ENCODE measurements at regions not wholly inside any gene's neighbourhood (a gene's known extent, or its start where the extent isn't known, plus 50 kb on each side); places are given as distances from the start of the nearest gene placed in this dataset.

DNA sequence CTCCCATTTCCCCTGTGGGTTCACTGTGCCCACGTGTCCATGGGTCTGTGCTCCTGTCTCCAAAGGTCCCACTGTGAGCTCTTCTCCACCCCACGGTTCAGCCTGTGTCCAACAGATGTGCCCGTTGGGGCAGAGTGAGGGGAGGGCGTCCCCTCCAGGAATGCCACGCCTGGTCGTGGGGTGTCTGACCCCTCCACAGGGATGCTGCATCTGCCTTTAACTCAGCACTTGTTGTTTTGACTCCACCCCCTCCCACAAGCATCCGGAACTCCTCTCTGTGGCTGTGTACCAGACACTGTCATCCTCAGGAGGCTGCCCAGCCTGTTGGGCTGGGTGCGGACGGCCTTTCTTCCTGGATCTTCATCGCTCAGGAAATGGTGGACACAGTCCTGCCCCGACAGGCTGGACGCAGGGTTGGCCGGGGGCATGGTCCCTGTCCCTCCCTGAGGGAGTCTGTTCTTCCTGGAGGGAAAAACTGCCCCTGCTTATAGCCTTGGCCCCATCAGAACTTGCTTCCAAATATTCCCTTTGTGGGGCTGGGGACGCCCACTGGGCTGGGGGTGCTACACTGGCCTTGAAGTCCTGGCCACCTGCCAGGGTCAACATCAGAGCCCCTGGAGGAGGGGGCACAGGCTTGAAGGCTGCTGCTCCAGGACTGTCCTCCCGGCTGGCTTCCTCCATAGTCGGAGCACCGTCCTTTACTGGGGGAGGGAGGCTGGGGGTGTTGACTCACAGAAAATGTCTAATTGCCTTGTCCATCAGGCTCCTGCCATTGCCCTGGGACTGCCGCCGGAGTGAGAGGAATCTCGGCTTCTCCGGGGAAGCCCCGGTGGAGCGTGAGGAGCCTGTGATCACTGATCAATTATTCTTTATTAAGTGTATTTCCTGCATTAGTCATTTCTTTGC, 182.0 kb upstream of the C1orf174 start:
- TF ChIP-seq, protein P1, sequence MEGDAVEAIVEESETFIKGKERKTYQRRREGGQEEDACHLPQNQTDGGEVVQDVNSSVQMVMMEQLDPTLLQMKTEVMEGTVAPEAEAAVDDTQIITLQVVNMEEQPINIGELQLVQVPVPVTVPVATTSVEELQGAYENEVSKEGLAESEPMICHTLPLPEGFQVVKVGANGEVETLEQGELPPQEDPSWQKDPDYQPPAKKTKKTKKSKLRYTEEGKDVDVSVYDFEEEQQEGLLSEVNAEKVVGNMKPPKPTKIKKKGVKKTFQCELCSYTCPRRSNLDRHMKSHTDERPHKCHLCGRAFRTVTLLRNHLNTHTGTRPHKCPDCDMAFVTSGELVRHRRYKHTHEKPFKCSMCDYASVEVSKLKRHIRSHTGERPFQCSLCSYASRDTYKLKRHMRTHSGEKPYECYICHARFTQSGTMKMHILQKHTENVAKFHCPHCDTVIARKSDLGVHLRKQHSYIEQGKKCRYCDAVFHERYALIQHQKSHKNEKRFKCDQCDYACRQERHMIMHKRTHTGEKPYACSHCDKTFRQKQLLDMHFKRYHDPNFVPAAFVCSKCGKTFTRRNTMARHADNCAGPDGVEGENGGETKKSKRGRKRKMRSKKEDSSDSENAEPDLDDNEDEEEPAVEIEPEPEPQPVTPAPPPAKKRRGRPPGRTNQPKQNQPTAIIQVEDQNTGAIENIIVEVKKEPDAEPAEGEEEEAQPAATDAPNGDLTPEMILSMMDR (IDR thresholded peaks at IDR 0.05; ENCODE audit: insufficient read depth, low read depth, low read length) = no peak
- TF ChIP-seq EZH2 (IDR thresholded peaks at IDR 0.05; ENCODE audit: insufficient read depth, low read length) = no peak
